MM.1S (cell line): ENCODE measurements at regions not wholly inside any gene's neighbourhood (a gene's known extent, or its start where the extent isn't known, plus 50 kb on each side); places are given as distances from the start of the nearest gene placed in this dataset.

ENCODE experiments used
- EZH2 ChIP-seq: fragments of 300-600 bp; sonication (generic); optimal IDR thresholded peaks from 2 replicates; pipeline ENCODE3; 2017; ENCODE audit warnings: low read depth, mild to moderate bottlenecking, antibody characterized with exemption, low read length, mixed read lengths
- EZH2phosphoT487 ChIP-seq: fragments of 300-600 bp; sonication (generic); IDR thresholded peaks from 2 replicates; pipeline ENCODE4 v1.6.1; 2018; ENCODE audit warnings: antibody characterized with exemption, low read length
- TF ChIP-seq, protein P1 (sequence below): fragments of 300-600 bp; sonication (generic); IDR thresholded peaks from 2 replicates; pipeline ENCODE4 v1.5.1; 2016; ENCODE audit warnings: antibody characterized with exemption, low read length, mixed read lengths

DNA sequence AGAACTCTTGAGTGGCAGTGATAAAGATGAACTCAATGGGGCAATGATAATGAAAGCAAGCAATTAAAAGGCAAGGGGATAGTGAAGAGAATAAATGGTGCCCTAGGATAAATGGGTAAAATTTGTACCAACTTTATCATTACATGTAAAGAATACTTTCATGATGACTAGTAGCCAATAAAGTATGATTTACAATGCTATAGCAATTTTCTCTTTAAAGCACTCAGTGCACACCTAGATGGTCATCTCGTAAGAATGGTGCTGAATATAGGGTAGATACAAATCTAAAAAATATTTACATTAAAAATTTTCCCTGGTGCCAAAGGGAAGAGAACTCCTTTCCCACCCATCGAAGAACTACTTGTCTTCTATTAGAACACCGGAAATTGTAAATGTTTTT, 651.4 kb downstream of the STPG2 start:
- TF ChIP-seq, protein P1, sequence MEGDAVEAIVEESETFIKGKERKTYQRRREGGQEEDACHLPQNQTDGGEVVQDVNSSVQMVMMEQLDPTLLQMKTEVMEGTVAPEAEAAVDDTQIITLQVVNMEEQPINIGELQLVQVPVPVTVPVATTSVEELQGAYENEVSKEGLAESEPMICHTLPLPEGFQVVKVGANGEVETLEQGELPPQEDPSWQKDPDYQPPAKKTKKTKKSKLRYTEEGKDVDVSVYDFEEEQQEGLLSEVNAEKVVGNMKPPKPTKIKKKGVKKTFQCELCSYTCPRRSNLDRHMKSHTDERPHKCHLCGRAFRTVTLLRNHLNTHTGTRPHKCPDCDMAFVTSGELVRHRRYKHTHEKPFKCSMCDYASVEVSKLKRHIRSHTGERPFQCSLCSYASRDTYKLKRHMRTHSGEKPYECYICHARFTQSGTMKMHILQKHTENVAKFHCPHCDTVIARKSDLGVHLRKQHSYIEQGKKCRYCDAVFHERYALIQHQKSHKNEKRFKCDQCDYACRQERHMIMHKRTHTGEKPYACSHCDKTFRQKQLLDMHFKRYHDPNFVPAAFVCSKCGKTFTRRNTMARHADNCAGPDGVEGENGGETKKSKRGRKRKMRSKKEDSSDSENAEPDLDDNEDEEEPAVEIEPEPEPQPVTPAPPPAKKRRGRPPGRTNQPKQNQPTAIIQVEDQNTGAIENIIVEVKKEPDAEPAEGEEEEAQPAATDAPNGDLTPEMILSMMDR = no peak
- TF ChIP-seq EZH2phosphoT487 (no peak), EZH2 (no peak)
